ENCODE measurements at regions not wholly inside any gene's neighbourhood (a gene's known extent, or its start where the extent isn't known, plus 50 kb on each side); places are given as distances from the start of the nearest gene placed in this dataset.
A peak's percentile ranks its signal among the peaks of the same experiment; 100 is the strongest.

DNA sequence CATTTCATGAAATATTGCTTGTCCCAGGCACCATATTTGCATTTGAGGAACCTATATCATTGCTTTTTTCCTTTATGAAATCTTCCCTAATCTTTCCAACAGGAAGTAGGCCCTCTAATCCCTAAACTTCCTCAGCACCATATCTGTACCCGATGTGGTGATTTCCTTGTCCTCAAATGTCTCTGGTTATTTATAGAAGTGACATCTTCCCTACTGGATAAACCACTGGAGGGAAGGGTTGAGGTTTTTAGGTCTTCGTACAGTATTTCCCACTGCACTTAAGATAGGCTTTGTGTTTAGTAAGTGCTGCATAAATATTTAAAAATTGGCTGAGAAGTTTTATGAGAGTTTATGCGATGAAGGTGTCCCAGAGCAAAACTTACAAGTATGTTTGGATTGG lies 54.9 kb upstream of the TMEM170B start:
- Histone ChIP-seq H3K56ac (ENCODE audit: extremely low read depth, insufficient read depth, low read length) (no peak overlapping the region), H3K4me3 (ENCODE audit: insufficient read depth, low read depth, low read length) (no peak overlapping the region), H3K27ac (ENCODE audit: insufficient read depth, low read length) (no peak overlapping the region), H2BK120ac (ENCODE audit: low read depth, low read length) (no peak overlapping the region), H3K4me1 (ENCODE audit: control insufficient read depth, insufficient read depth, low read length) (no peaks in the 10 kb centered on the region; the same call in 1 of the 2 replicates), H4K5ac (ENCODE audit: low read depth, low read length) (no peak overlapping the region), H3K4me2 (ENCODE audit: low read depth, low read length) (no peak overlapping the region), H4K91ac (ENCODE audit: insufficient read depth, low read depth, low read length) (no peak overlapping the region), H3K4ac (ENCODE audit: low read depth, low read length) (no peak overlapping the region), H2BK5ac (ENCODE audit: low read depth, low read length, poor library complexity, severe bottlenecking) (no peak overlapping the region), H3K14ac (replicated peaks; ENCODE audit: low read depth, low read length) (no peak overlapping the region), H2BK20ac (ENCODE audit: low read depth, low read length) (peak overlapping the region; percentile 26; the same call in 1 of the 2 replicates), H3K18ac (ENCODE audit: low read depth, low read length) (peak overlapping the region; percentile 25; the same call in 1 of the 2 replicates), H3K9me1 (ENCODE audit: insufficient read depth, low read length) (no peaks in the 10 kb centered on the region; the same call in 1 of the 2 replicates), H2BK15ac (ENCODE audit: low read depth, low read length) (no peak overlapping the region), H3K79me1 (ENCODE audit: low read depth in 1 of 2, low read length in 2 of 2) (no peaks in the 10 kb centered on the region), H3K27me3 (ENCODE audit: control insufficient read depth, insufficient read depth, low read length) (no peaks in the 10 kb centered on the region), H2AFZ (replicated peaks; ENCODE audit: low read length, poor library complexity) (no peak overlapping the region), H4K20me1 (ENCODE audit: insufficient read depth, low read length) (no peaks in the 10 kb centered on the region), H2AK5ac (ENCODE audit: low read depth, low read length) (no peak overlapping the region), H3K23ac (ENCODE audit: low read depth, low read length) (no peak overlapping the region), H3K36me3 (ENCODE audit: control insufficient read depth, insufficient read depth, low read length) (no peaks in the 10 kb centered on the region), H4K8ac (ENCODE audit: low read depth in 2 of 2, low read length in 2 of 2) (no peak overlapping the region), H2AK9ac (replicated peaks; ENCODE audit: low read depth, low read length, poor library complexity) (no peak overlapping the region), H3K9me3 (ENCODE audit: control insufficient read depth, insufficient read depth, low read length) (no peaks in the 10 kb centered on the region), H3K9ac (ENCODE audit: low read depth, low read length) (no peak overlapping the region)
- ATAC-seq (ENCODE audit: low read depth) (no peak), DNase-seq (no peak)
- intact Hi-C loops (cut with micrococcal nuclease) (no loop called here), in situ Hi-C loops (cut with MboI; ENCODE audit: low sequenced_read_pairs) (no loop called here), dilution Hi-C loops (cut with HindIII; ENCODE audit: low sequenced_read_pairs, unreplicated experiment) (no loop called here)
- POLR2A ChIA-PET (ENCODE audit: unreplicated experiment): no interaction called here
- CTCF ChIA-PET: interaction anchor here (0.6 kb wide), 1 partner anchor 402 kb away, joined by 3 read pairs; no protein-coding TSS in a partner anchor
- TF ChIP-seq RFX5 (IDR thresholded peaks at IDR 0.05; ENCODE audit: low read depth, low read length) (no peak), NFE2L2 (IDR thresholded peaks at IDR 0.05; ENCODE audit: low read depth, low read length) (no peak), CEBPB (IDR thresholded peaks at IDR 0.05; ENCODE audit: low read depth, low read length) (no peak), RCOR1 (IDR thresholded peaks at IDR 0.05; ENCODE audit: insufficient replicate concordance, low read length) (no peak), MXI1 (IDR thresholded peaks at IDR 0.05; ENCODE audit: borderline replicate concordance, low read depth, low read length) (no peak), MAZ (IDR thresholded peaks at IDR 0.05; ENCODE audit: borderline replicate concordance, low read depth, low read length) (no peak), POLR2A (IDR thresholded peaks at IDR 0.05; ENCODE audit: low read depth, low read length) (no peak), MAFK (IDR thresholded peaks at IDR 0.05; ENCODE audit: low read depth, low read length) (no peak), FOS (IDR thresholded peaks at IDR 0.05; ENCODE audit: low read depth, low read length) (no peak), RAD21 (IDR thresholded peaks at IDR 0.05; ENCODE audit: low read length) (no peak), BHLHE40 (IDR thresholded peaks at IDR 0.05; ENCODE audit: low read depth, low read length) (no peak), SMC3 (IDR thresholded peaks at IDR 0.05; ENCODE audit: low read depth, low read length) (no peak), CHD1 (IDR thresholded peaks at IDR 0.05; ENCODE audit: low read depth, low read length) (no peak)
- TF ChIP-seq, protein P1, sequence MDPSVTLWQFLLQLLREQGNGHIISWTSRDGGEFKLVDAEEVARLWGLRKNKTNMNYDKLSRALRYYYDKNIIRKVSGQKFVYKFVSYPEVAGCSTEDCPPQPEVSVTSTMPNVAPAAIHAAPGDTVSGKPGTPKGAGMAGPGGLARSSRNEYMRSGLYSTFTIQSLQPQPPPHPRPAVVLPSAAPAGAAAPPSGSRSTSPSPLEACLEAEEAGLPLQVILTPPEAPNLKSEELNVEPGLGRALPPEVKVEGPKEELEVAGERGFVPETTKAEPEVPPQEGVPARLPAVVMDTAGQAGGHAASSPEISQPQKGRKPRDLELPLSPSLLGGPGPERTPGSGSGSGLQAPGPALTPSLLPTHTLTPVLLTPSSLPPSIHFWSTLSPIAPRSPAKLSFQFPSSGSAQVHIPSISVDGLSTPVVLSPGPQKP (IDR thresholded peaks at IDR 0.05; ENCODE audit: borderline replicate concordance, low read depth, low read length): no peak
- TF ChIP-seq, protein P2, sequence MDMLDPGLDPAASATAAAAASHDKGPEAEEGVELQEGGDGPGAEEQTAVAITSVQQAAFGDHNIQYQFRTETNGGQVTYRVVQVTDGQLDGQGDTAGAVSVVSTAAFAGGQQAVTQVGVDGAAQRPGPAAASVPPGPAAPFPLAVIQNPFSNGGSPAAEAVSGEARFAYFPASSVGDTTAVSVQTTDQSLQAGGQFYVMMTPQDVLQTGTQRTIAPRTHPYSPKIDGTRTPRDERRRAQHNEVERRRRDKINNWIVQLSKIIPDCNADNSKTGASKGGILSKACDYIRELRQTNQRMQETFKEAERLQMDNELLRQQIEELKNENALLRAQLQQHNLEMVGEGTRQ (IDR thresholded peaks at IDR 0.05; ENCODE audit: low read depth, low read length): no peak
- TF ChIP-seq, protein P3, sequence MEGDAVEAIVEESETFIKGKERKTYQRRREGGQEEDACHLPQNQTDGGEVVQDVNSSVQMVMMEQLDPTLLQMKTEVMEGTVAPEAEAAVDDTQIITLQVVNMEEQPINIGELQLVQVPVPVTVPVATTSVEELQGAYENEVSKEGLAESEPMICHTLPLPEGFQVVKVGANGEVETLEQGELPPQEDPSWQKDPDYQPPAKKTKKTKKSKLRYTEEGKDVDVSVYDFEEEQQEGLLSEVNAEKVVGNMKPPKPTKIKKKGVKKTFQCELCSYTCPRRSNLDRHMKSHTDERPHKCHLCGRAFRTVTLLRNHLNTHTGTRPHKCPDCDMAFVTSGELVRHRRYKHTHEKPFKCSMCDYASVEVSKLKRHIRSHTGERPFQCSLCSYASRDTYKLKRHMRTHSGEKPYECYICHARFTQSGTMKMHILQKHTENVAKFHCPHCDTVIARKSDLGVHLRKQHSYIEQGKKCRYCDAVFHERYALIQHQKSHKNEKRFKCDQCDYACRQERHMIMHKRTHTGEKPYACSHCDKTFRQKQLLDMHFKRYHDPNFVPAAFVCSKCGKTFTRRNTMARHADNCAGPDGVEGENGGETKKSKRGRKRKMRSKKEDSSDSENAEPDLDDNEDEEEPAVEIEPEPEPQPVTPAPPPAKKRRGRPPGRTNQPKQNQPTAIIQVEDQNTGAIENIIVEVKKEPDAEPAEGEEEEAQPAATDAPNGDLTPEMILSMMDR (conservative IDR thresholded peaks at IDR 0.05; ENCODE audit: low read depth, low read length): no peak
- whole genome bisulfite sequencing, 2 experiments (ENCODE audit: extremely low coverage in 2 of 2, insufficient read length in 1 of 2): no CpG with 5 or more reads among the region's 3 CpGs
- no TSS peak for BruUV-seq (replicated peaks)
